ENCODE measurements at regions not wholly inside any gene's neighbourhood (a gene's known extent, or its start where the extent isn't known, plus 50 kb on each side); places are given as distances from the start of the nearest gene placed in this dataset.
A peak's percentile ranks its signal among the peaks of the same experiment; 100 is the strongest.

- Histone ChIP-seq H3K27ac (no peak overlapping the region), H3K9me3 (replicated peaks) (peaks cover 2% of the 10 kb centered on the region; the same call in 1 of the 2 replicates), H3K36me3 (no peaks in the 10 kb centered on the region)
These were observed 443.9 kb upstream of the CDH4 start for GRCh38 chr20:60808003-60808672.

GRCh38 chr20:60808701-60809100 is 443.4 kb upstream of the CDH4 start:
- DNase-seq (ENCODE audit: low read depth in 1 of 2, low spot score in 2 of 2), result no peak
- Histone ChIP-seq H3K9me3 (replicated peaks) (peaks cover under 1% of the 10 kb centered on the region; the same call in 1 of the 2 replicates), H3K27ac (no peak overlapping the region), H3K4me3 (no peak overlapping the region), H3K36me3 (no peaks in the 10 kb centered on the region), H3K4me1 (replicated peaks) (no peaks in the 10 kb centered on the region), H3K27me3 (replicated peaks) (no peaks in the 10 kb centered on the region)

More at GRCh38 chr20:60808003-60808672, 443.9 kb upstream of the CDH4 start:
- H3K4me3 ChIP-seq, result no peak overlapping the region
- no peaks in the 10 kb centered on the region for H3K27me3 ChIP-seq (replicated peaks)
- H3K4me1 ChIP-seq (replicated peaks), result no peaks in the 10 kb centered on the region
- DNase-seq (ENCODE audit: low read depth in 1 of 2, low spot score in 2 of 2), result peak in 1 of 2 experiments; percentile 19

- Histone ChIP-seq H3K4me3 (no peak overlapping the region), H3K27ac (no peak overlapping the region), H3K9me3 (replicated peaks) (no peaks in the 10 kb centered on the region; the same call in 1 of the 2 replicates), H3K4me1 (replicated peaks) (no peaks in the 10 kb centered on the region), H3K36me3 (no peaks in the 10 kb centered on the region), H3K27me3 (replicated peaks) (no peaks in the 10 kb centered on the region)
- DNase-seq (ENCODE audit: low read depth in 1 of 2, low spot score in 2 of 2), result peak in 1 of 2 experiments; percentile 2
These were observed 441.5 kb upstream of the CDH4 start for GRCh38 chr20:60810561-60810960.

GRCh38 chr20:60812561-60812960 is 439.5 kb upstream of the CDH4 start:
- Histone ChIP-seq H3K36me3 (no peaks in the 10 kb centered on the region), H3K27ac (no peak overlapping the region), H3K9me3 (replicated peaks) (no peaks in the 10 kb centered on the region), H3K4me1 (replicated peaks) (no peaks in the 10 kb centered on the region), H3K4me3 (no peak overlapping the region), H3K27me3 (replicated peaks) (no peaks in the 10 kb centered on the region)
- DNase-seq (ENCODE audit: low read depth in 1 of 2, low spot score in 2 of 2), result peak in 1 of 2 experiments; percentile 5

GRCh38 chr20:60813066-60813465 is 439.0 kb upstream of the CDH4 start:
- Histone ChIP-seq H3K4me3 (no peak overlapping the region), H3K4me1 (replicated peaks) (no peaks in the 10 kb centered on the region), H3K9me3 (replicated peaks) (no peaks in the 10 kb centered on the region), H3K36me3 (no peaks in the 10 kb centered on the region), H3K27ac (no peak overlapping the region), H3K27me3 (replicated peaks) (no peaks in the 10 kb centered on the region)
- no peak for DNase-seq (ENCODE audit: low read depth in 1 of 2, low spot score in 2 of 2)

GRCh38 chr20:60815656-60816055 is 436.4 kb upstream of the CDH4 start:
- H3K4me1 ChIP-seq (replicated peaks), result no peaks in the 10 kb centered on the region

DNA sequence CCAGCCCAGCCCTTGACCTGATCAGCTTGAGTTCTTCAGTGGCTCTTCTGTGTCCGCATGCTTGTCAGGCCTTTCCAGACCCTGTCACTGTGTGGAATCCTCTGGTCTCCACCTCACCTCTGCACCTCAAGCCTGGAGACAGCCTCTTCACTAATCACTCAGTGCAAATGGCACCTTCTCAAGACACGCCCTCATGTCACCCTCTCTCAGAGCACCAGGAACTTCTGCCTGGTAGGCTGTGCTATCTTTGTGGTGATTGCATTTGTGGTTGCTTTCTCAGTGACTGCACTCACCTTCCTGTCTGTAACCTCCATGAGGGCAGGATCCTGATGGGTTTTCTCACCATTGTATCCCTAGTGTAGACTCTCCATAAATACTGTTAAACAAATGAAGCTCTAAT is 435.2 kb upstream of the CDH4 start:
- no peaks in the 10 kb centered on the region for H3K4me1 ChIP-seq (replicated peaks)
- H3K36me3 ChIP-seq, result no peaks in the 10 kb centered on the region
- no peak overlapping the region for H3K4me3 ChIP-seq
- H3K27me3 ChIP-seq (replicated peaks), result no peaks in the 10 kb centered on the region
- no peak for DNase-seq (ENCODE audit: low read depth in 1 of 2, low spot score in 2 of 2)
- H3K9me3 ChIP-seq (replicated peaks), result no peaks in the 10 kb centered on the region
- no peak overlapping the region for H3K27ac ChIP-seq

More at GRCh38 chr20:60815656-60816055, 436.4 kb upstream of the CDH4 start:
- DNase-seq (ENCODE audit: low read depth in 1 of 2, low spot score in 2 of 2), result no peak
- Histone ChIP-seq H3K36me3 (no peaks in the 10 kb centered on the region), H3K27me3 (replicated peaks) (no peaks in the 10 kb centered on the region), H3K4me3 (no peak overlapping the region), H3K27ac (no peak overlapping the region), H3K9me3 (replicated peaks) (no peaks in the 10 kb centered on the region)

DNA sequence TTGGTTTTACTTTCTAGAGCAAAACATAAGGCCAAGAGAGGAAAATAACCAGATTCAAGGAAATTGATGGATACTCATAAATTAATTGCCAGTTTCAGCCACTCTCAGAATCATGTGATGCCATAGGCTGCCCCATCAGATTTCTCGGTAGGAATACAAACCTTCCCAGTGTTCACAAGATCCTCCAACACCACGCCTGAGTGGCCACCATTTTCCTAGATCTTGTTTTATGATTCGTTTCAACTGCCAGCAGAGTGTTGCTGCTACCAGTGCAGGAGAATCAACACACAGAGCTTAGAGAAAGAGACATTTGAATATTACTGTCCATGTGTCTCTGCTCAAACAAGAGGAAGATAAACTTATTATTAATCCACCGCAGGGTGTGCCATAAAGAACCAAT is 434.2 kb upstream of the CDH4 start:
- H3K9me3 ChIP-seq (replicated peaks), result no peaks in the 10 kb centered on the region
- H3K27ac ChIP-seq, result no peak overlapping the region
- no peaks in the 10 kb centered on the region for H3K36me3 ChIP-seq
- no peaks in the 10 kb centered on the region for H3K27me3 ChIP-seq (replicated peaks)
- no peak overlapping the region for H3K4me3 ChIP-seq
- no peak for DNase-seq (ENCODE audit: low read depth in 1 of 2, low spot score in 2 of 2)
- H3K4me1 ChIP-seq (replicated peaks), result no peaks in the 10 kb centered on the region

- H3K4me3 ChIP-seq, result no peak overlapping the region
- no peaks in the 10 kb centered on the region for H3K36me3 ChIP-seq
- H3K27ac ChIP-seq, result no peak overlapping the region
- DNase-seq (ENCODE audit: low read depth in 1 of 2, low spot score in 2 of 2), result no peak
- no peaks in the 10 kb centered on the region for H3K27me3 ChIP-seq (replicated peaks)
- H3K4me1 ChIP-seq (replicated peaks), result no peaks in the 10 kb centered on the region
- no peaks in the 10 kb centered on the region for H3K9me3 ChIP-seq (replicated peaks)
These were observed 432.6 kb upstream of the CDH4 start for GRCh38 chr20:60819511-60819910.

DNA sequence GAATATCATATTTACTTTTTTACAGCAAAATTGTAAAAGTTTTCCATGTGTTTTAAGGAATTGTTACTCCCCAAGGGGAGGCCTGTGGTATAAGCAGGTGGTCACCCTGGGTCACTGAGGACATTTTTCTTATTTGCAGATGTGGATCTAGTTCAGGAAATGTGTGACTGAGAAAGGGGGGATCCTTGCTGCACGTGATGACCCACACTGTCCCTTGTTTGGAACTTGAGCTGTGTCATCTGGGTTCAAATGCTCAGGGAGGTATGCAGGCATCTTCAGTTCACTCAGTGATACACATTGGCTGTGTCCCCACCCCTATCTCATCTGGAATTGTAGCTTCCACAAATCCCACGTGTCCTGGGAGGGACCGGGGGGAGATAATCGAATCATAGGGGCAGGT is 431.9 kb upstream of the CDH4 start:
- Histone ChIP-seq H3K9me3 (replicated peaks) (no peaks in the 10 kb centered on the region), H3K36me3 (no peaks in the 10 kb centered on the region), H3K4me1 (replicated peaks) (no peaks in the 10 kb centered on the region), H3K4me3 (no peak overlapping the region), H3K27me3 (replicated peaks) (no peaks in the 10 kb centered on the region), H3K27ac (no peak overlapping the region)
- no peak for DNase-seq (ENCODE audit: low read depth in 1 of 2, low spot score in 2 of 2)

DNA sequence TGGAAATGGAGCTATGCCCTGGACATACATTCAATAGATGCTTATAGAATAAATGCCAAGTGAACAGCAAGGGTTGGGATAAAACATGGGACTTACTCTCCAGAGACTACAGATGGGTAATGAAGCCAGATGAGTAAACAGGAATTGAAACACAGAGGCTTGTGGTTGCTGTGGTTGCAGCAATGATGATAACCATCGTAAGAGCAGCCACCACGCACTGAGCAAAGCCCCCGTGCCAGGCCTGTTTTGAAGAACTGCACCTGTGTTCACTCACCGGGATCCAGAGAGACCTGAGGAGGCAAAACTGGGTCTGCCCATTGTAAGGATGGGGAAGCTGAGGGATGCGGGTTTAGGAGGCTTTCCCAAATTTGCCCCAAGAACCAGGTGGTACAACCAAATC is 431.1 kb upstream of the CDH4 start:
- H3K27me3 ChIP-seq (replicated peaks), result no peaks in the 10 kb centered on the region
- no peaks in the 10 kb centered on the region for H3K36me3 ChIP-seq
- no peaks in the 10 kb centered on the region for H3K4me1 ChIP-seq (replicated peaks)
- no peaks in the 10 kb centered on the region for H3K9me3 ChIP-seq (replicated peaks)
- no peak for DNase-seq (ENCODE audit: low read depth in 1 of 2, low spot score in 2 of 2)
- H3K4me3 ChIP-seq, result no peak overlapping the region
- no peak overlapping the region for H3K27ac ChIP-seq

DNA sequence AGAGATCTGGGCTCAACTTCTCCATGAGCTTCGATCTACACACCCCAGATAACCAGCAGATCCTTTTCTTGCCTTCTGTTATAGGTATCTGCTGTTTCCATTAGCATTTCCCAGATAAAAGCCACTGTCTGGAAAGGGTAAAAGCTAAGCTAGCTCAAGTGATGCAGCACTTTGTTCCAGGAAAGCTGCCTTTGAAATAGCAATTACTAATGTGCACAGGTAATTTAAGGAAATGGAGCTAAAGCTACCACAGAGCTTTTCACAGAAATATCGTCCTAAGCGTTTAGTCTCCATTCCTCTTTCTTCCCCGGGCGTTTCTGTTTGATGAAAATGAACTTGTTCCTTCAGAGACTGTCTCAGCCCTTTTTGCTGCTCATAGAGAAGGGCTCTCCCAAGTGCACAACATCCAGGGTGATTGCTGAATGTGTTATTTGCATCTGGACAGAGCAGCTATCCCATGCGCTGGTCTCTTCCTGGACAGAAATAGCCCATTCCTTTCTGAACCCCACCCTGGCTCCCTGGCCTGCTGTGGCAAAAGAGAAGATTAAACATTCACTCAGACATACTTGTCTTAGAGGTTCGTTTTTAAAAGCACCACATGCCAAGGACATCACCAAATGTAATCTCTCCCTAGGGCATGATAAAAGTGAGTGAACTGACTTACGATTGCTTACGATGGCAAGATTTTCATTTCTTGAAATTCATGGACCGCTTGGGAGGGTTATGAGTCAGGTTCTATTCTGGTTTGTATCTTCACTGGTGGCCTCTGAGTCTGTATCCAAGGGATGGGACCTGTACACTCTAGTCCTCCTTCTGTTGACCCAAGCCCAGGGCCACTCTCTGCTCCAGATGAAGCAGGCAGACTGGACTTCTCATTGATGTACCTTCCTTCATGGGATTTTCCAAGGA is 429.1 kb upstream of the CDH4 start:
- Histone ChIP-seq H3K4me3 (no peak overlapping the region), H3K27ac (no peak overlapping the region), H3K9me3 (replicated peaks) (no peaks in the 10 kb centered on the region), H3K4me1 (replicated peaks) (no peaks in the 10 kb centered on the region), H3K27me3 (replicated peaks) (no peaks in the 10 kb centered on the region), H3K36me3 (no peaks in the 10 kb centered on the region)
- DNase-seq (ENCODE audit: low read depth in 1 of 2, low spot score in 2 of 2), result no peak

- Histone ChIP-seq H3K27ac (no peak overlapping the region), H3K27me3 (replicated peaks) (no peaks in the 10 kb centered on the region), H3K4me1 (replicated peaks) (no peaks in the 10 kb centered on the region), H3K9me3 (replicated peaks) (no peaks in the 10 kb centered on the region), H3K4me3 (no peak overlapping the region), H3K36me3 (no peaks in the 10 kb centered on the region)
- DNase-seq (ENCODE audit: low read depth in 1 of 2, low spot score in 2 of 2), result no peak
These were observed 416.2 kb upstream of the CDH4 start for GRCh38 chr20:60835876-60836275.

- Histone ChIP-seq H3K27ac (no peak overlapping the region), H3K27me3 (replicated peaks) (no peaks in the 10 kb centered on the region), H3K9me3 (replicated peaks) (no peaks in the 10 kb centered on the region), H3K36me3 (no peaks in the 10 kb centered on the region), H3K4me3 (no peak overlapping the region), H3K4me1 (replicated peaks) (no peaks in the 10 kb centered on the region)
- no peak for DNase-seq (ENCODE audit: low read depth in 1 of 2, low spot score in 2 of 2)
These were observed 414.8 kb upstream of the CDH4 start for GRCh38 chr20:60837173-60837770.
